ENCODE measurements at regions not wholly inside any gene's neighbourhood (a gene's known extent, or its start where the extent isn't known, plus 50 kb on each side); places are given as distances from the start of the nearest gene placed in this dataset.

GRCh38 chr10:107813451-107814162, 649.1 kb upstream of the SORCS1 start:
- no peak for DNase-seq (ENCODE audit: low spot score)

GRCh38 chr10:107809889-107810288, 645.4 kb upstream of the SORCS1 start:
- no peak for DNase-seq (ENCODE audit: low spot score)

- no peak for DNase-seq (ENCODE audit: low spot score)
Measured at GRCh38 chr10:107807836-107808235, 643.3 kb upstream of the SORCS1 start.

- no peak for DNase-seq (ENCODE audit: low spot score)
Measured at GRCh38 chr10:107806026-107806425, 641.5 kb upstream of the SORCS1 start.

- DNase-seq (ENCODE audit: low spot score), result no peak
Measured at GRCh38 chr10:107803546-107803945, 639.0 kb upstream of the SORCS1 start.

GRCh38 chr10:107800061-107800460, 635.6 kb upstream of the SORCS1 start:
- DNase-seq (ENCODE audit: low spot score), result no peak

- no peak for DNase-seq (ENCODE audit: low spot score)
Measured at GRCh38 chr10:107790271-107790670, 625.8 kb upstream of the SORCS1 start.

GRCh38 chr10:107771066-107771465, 606.6 kb upstream of the SORCS1 start:
- no peak for DNase-seq (ENCODE audit: low spot score)

GRCh38 chr10:107767185-107767584, 602.7 kb upstream of the SORCS1 start:
- DNase-seq (ENCODE audit: low spot score), result no peak

GRCh38 chr10:107754814-107755213, 590.3 kb upstream of the SORCS1 start:
- DNase-seq (ENCODE audit: low spot score), result no peak

GRCh38 chr10:107749235-107749634, 584.7 kb upstream of the SORCS1 start:
- no peak for DNase-seq (ENCODE audit: low spot score)

- no peak for DNase-seq (ENCODE audit: low spot score)
Measured at GRCh38 chr10:107747851-107748250, 583.3 kb upstream of the SORCS1 start.

GRCh38 chr10:107741971-107742370, 577.5 kb upstream of the SORCS1 start:
- no peak for DNase-seq (ENCODE audit: low spot score)

GRCh38 chr10:107740962-107741690, 576.6 kb upstream of the SORCS1 start:
- no peak for DNase-seq (ENCODE audit: low spot score)

GRCh38 chr10:107739951-107740350, 575.4 kb upstream of the SORCS1 start:
- no peak for DNase-seq (ENCODE audit: low spot score)

GRCh38 chr10:107733328-107734130, 569.0 kb upstream of the SORCS1 start:
- no peak for DNase-seq (ENCODE audit: low spot score)

GRCh38 chr10:107732045-107732444, 567.5 kb upstream of the SORCS1 start:
- no peak for DNase-seq (ENCODE audit: low spot score)

- DNase-seq (ENCODE audit: low spot score), result no peak
Measured at GRCh38 chr10:107728807-107729206, 564.3 kb upstream of the SORCS1 start.

- DNase-seq (ENCODE audit: low spot score), result no peak
Measured at GRCh38 chr10:107727767-107728317, 563.3 kb upstream of the SORCS1 start.

- DNase-seq (ENCODE audit: low spot score), result no peak
Measured at GRCh38 chr10:107718864-107719263, 554.4 kb upstream of the SORCS1 start.

GRCh38 chr10:107717046-107717445, 552.5 kb upstream of the SORCS1 start:
- DNase-seq (ENCODE audit: low spot score), result no peak

GRCh38 chr10:107715565-107715964, 551.1 kb upstream of the SORCS1 start:
- no peak for DNase-seq (ENCODE audit: low spot score)

Data from left forelimb (tissue), 1 donor.